Upper lobe of right lung (tissue), 1 donor: ENCODE measurements at regions not wholly inside any gene's neighbourhood (a gene's known extent, or its start where the extent isn't known, plus 50 kb on each side); places are given as distances from the start of the nearest gene placed in this dataset.

Experiments
- ATAC-seq: fragments of 200-7000 bp; cut with Tn5 transposase; one replicate; pipeline ENCODE4 v1.9.1; 2020; ENCODE audit warnings: mild to moderate bottlenecking, moderate library complexity
- DNase-seq: peaks from one replicate; pipeline ENCODE4 v3.0.0-alpha.2; 2020
- H3K27ac ChIP-seq: fragments of 200-600 bp; one replicate; pipeline ENCODE4 v1.8.0; 2022
- H3K27me3 ChIP-seq: fragments of 200-600 bp; one replicate; pipeline ENCODE4 v1.8.0; 2022; ENCODE audit warnings: mild to moderate bottlenecking
- H3K36me3 ChIP-seq: fragments of 200-600 bp; one replicate; pipeline ENCODE4 v1.8.0; 2022
- H3K4me1 ChIP-seq: fragments of 200-600 bp; one replicate; pipeline ENCODE4 v1.8.0; 2022
- H3K4me3 ChIP-seq: fragments of 200-600 bp; one replicate; pipeline ENCODE4 v1.8.0; 2022; ENCODE audit warnings: mild to moderate bottlenecking
- H3K9me3 ChIP-seq: fragments of 200-600 bp; one replicate; pipeline ENCODE4 v1.8.0; 2022
- CTCF ChIP-seq: fragments of 200-600 bp; IDR thresholded peaks from one replicate; pipeline ENCODE4 v1.8.0; 2022; ENCODE audit warnings: antibody characterized with exemption
- intact Hi-C: fragments of 100-400 bp; cut with DNase I; formaldehyde crosslinking; loops from one replicate; pipeline ENCODE4 v1.11.0; 2022
- donor health status: DM: no; HTN: yes; CAD: no; lungs with severe emphysema.

- intact Hi-C loops = no loop called here
- H3K9me3 ChIP-seq = no peaks in the 10 kb centered on the region
- ATAC-seq (peak; percentile 32), DNase-seq (no peak)
- no peaks in the 10 kb centered on the region for H3K36me3 ChIP-seq
- H3K27me3 ChIP-seq = no peaks in the 10 kb centered on the region
- no peak for TF ChIP-seq CTCF
- peaks cover 5% of the 10 kb centered on the region for H3K4me1 ChIP-seq
- H3K27ac ChIP-seq = no peak overlapping the region
- H3K4me3 ChIP-seq = no peak overlapping the region
These were observed 294.8 kb downstream of the GADD45G start for GRCh38 chr9:89899573-89899972.

GRCh38 chr9:89901920-89902319, 297.1 kb downstream of the GADD45G start:
- no peaks in the 10 kb centered on the region for H3K36me3 ChIP-seq
- ATAC-seq = no peak
- H3K27me3 ChIP-seq = no peaks in the 10 kb centered on the region
- H3K9me3 ChIP-seq = no peaks in the 10 kb centered on the region
- intact Hi-C loops = no loop called here
- no peak overlapping the region for H3K4me3 ChIP-seq
- DNase-seq = no peak
- peaks cover 5% of the 10 kb centered on the region for H3K4me1 ChIP-seq
- TF ChIP-seq CTCF = no peak
- H3K27ac ChIP-seq = no peak overlapping the region

GRCh38 chr9:89902450-89903140, 297.8 kb downstream of the GADD45G start:
- DNase-seq (no peak), ATAC-seq (peak; percentile 48)
- TF ChIP-seq CTCF = no peak
- intact Hi-C loops = no loop called here
- Histone ChIP-seq H3K4me1 (peaks cover 5% of the 10 kb centered on the region), H3K4me3 (no peak overlapping the region), H3K9me3 (no peaks in the 10 kb centered on the region), H3K36me3 (no peaks in the 10 kb centered on the region), H3K27ac (no peak overlapping the region), H3K27me3 (no peaks in the 10 kb centered on the region)

DNA sequence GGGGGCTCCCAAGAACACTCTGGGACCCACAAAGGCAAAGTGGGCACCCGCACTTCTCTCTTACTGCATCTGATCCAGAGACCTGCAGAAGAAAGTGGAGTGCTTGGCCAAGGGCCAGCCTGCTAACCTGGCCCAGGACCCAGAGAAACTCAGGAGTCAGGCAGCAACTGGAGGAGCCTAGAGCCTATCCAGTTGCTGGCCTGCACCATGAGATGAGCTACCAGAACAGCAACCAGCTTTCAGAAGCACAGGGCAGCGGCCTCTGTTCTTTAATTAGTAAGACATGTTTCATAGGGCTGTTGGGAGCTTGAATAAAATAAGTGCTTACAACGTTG, 298.3 kb downstream of the GADD45G start:
- no peak for DNase-seq

DNA sequence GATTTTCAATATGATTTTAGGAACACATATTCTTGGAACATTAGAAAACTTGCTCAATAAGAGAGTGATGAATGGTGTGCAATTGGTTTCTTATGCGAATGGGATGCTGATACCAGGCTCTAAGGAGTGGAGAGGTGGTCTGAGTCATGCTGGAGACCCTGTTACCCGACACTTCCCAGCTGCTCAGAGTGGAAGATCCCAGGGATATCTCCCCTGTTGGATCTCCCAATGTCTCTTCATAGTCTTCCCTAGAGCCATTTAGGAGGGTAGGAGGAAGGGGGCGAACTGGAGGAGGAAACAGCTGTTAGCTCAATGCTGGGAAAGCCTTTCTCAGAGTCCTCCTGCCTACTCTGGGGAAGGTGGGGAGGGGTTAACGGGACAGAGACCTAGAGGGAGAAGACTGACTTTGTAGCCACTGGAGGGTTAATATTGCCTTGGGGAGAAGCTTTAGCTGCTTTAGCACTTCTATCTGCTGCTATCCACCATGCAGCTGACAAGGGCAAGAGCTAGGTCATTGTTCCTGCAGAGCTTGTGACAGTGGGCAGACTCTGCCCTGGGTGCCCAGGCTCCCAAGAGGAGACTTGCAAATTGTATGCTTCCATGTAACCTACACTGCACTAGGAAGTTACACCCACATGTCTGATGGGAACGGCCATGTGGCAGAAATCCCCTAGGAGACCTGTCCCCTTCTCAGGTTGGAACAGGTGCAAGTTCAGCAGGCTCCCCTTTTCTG, 301.0 kb downstream of the GADD45G start:
- Histone ChIP-seq H3K9me3 (no peaks in the 10 kb centered on the region), H3K27me3 (no peaks in the 10 kb centered on the region), H3K36me3 (no peaks in the 10 kb centered on the region), H3K27ac (no peak overlapping the region), H3K4me1 (peaks cover 5% of the 10 kb centered on the region), H3K4me3 (no peak overlapping the region)
- intact Hi-C loops = no loop called here
- no peak for ATAC-seq
- no peak for DNase-seq
- no peak for TF ChIP-seq CTCF

More for the DNA sequence above, 298.3 kb downstream of the GADD45G start:
- intact Hi-C loops = no loop called here
- ATAC-seq = no peak
- no peak overlapping the region for H3K27ac ChIP-seq
- H3K27me3 ChIP-seq = no peaks in the 10 kb centered on the region
- H3K4me3 ChIP-seq = no peak overlapping the region
- H3K9me3 ChIP-seq = no peaks in the 10 kb centered on the region
- H3K36me3 ChIP-seq = no peaks in the 10 kb centered on the region
- H3K4me1 ChIP-seq = peaks cover 5% of the 10 kb centered on the region
- TF ChIP-seq CTCF = no peak
